OCI-LY7 (cell line): ENCODE measurements at regions not wholly inside any gene's neighbourhood (a gene's known extent, or its start where the extent isn't known, plus 50 kb on each side); places are given as distances from the start of the nearest gene placed in this dataset.

ENCODE experiments used
- EZH2phosphoT487 ChIP-seq: fragments of 200-600 bp; sonication (generic); IDR thresholded peaks from 2 replicates; pipeline ENCODE4 v1.6.1; 2018; ENCODE audit warnings: low read depth, borderline replicate concordance, mild to moderate bottlenecking, mixed run types, antibody characterized with exemption, low read length, moderate library complexity, mixed read lengths
- TF ChIP-seq, protein P1 (sequence below): fragments of 200-600 bp; sonication (generic); conservative IDR thresholded peaks from 2 replicates; pipeline ENCODE4 v1.5.1; 2014; ENCODE audit warnings: mild to moderate bottlenecking, antibody characterized with exemption, low read length, moderate library complexity, mixed read lengths

DNA sequence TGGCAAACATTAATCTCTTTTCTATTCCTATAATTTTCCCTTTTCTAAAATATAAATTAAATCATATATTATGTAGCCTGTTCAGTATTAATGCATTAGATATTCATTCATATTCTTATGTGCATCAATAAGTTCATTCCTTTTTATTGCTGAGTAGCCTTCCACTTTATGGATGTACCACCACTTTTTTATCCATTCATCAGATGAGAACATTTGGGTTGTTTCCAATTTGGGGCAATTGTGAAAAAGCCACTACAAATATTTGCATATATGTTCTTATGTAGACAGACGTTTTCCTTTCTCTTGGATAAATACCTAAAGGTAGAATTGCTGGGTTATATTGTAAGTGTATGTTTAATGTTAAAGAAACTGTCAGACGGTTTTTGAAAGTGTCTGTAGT is 79.4 kb upstream of the MAPK10 start:
- TF ChIP-seq, protein P1, sequence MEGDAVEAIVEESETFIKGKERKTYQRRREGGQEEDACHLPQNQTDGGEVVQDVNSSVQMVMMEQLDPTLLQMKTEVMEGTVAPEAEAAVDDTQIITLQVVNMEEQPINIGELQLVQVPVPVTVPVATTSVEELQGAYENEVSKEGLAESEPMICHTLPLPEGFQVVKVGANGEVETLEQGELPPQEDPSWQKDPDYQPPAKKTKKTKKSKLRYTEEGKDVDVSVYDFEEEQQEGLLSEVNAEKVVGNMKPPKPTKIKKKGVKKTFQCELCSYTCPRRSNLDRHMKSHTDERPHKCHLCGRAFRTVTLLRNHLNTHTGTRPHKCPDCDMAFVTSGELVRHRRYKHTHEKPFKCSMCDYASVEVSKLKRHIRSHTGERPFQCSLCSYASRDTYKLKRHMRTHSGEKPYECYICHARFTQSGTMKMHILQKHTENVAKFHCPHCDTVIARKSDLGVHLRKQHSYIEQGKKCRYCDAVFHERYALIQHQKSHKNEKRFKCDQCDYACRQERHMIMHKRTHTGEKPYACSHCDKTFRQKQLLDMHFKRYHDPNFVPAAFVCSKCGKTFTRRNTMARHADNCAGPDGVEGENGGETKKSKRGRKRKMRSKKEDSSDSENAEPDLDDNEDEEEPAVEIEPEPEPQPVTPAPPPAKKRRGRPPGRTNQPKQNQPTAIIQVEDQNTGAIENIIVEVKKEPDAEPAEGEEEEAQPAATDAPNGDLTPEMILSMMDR = no peak
- no peak for TF ChIP-seq EZH2phosphoT487
